CD4-positive, alpha-beta T cell treated with Interleukin-1 beta for 1 hour (primary cell): ENCODE measurements at regions not wholly inside any gene's neighbourhood (a gene's known extent, or its start where the extent isn't known, plus 50 kb on each side); places are given as distances from the start of the nearest gene placed in this dataset.
"Not testable (repeated sequence)": the region's sequence is repeated elsewhere in the genome, so short reads cannot be mapped to it uniquely, and the experiment has no call there.

Source experiments
- DNase-seq, 2 donors: peaks; one replicate each; pipeline ENCODE4 v3.0.0-alpha.2; 2020 to 2022

DNA sequence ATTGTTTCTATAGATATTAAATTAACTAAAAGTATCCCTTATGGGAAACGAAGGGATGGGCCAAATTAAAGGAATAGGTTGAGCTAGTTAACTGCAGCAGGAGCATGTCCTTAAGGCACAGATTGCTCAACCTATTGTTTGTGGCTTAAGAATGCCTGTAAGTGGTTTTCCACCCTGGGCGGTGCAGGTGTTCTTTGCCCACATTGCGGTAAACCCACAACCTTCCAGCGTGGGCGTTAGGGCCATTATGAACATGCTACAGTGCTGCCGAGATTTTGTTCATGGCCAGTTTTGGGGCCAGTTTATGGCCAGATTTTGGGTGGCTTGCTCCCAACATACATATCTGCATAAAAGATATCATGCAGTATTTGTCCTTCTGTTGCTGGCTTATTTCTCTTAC lies 1196.8 kb downstream of the NCAM2 start:
- not testable (repeated sequence) for DNase-seq

GRCh38 chr21:22200378-22201092 lies 1202.3 kb downstream of the NCAM2 start:
- DNase-seq, result no peak

GRCh38 chr21:22201126-22201525 lies 1202.9 kb downstream of the NCAM2 start:
- DNase-seq, result no peak

DNA sequence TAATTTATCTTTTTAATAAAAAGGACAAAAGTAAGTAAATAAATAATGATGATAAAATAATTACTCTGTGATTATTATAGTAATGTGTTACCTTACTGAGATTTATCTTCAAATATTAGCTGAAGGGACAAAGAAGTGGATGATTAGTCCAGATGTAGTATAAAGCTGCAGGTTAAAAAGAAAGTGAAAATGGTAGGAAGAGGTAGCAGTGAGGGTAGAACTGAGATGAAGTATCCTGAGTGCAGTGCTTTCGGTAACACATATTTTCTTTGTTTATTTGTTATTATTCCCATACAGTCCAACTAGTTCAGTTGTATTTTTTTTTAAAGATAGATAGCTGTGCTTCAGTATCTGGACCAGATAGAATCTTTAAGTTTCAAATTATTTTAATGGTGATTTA lies 1203.5 kb downstream of the NCAM2 start:
- DNase-seq, result no peak

DNA sequence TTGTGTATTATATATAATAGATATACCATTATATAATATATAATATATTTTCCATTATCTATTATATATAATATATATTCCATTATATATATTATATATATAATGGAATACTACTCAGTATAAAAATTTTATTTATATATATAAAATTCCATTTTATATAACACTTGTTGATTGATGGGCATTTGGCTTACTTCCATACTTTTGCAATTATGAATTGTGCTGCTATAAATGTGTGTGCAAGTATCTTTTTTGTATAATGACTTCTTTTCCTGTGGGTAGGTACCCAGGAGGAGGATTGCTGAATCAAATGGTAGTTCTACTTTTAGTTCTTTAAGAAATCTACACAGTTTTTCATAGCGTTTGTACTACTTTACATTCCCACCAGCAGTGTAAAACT lies 1211.1 kb downstream of the NCAM2 start:
- no peak for DNase-seq

DNA sequence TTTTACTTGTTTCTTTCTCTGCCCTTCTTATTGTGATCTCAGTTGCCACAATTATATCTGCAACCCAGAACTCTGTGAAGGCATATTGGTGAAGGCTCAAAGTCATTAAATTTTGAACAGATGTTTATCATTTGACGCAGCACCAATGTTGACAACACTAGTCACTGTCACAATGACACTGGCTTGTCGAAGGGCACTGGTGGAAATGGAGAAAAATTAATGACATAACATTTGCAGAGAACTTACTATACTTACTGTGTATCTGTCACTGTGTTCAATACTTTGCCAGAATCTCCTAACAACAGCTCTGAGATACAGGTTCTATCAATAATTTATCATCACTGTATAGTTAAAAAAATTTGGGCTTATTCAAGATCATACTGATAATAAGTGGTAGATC lies 1213.7 kb downstream of the NCAM2 start:
- DNase-seq, result no peak

DNA sequence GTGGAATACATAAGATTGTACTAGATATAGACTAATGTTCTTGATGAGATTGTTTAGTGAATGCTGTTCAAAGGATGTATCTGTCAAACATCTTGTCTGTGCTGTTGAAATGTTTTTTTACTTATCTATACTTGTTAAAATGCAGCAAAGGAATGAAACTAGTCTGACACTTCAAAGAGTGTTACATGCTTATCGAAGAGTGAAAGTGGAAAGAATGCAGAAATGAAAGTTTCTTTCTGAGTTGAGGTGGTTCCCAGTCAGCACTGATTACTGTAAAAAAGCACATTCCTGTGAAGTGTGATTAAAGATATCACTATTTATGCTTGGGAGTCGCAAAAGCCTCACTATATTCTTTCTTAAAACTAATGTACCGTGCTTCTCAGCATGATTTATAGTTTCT lies 1225.2 kb downstream of the NCAM2 start:
- no peak for DNase-seq

- no peak for DNase-seq
Measured at GRCh38 chr21:22224261-22224660, 1226.1 kb downstream of the NCAM2 start.

DNA sequence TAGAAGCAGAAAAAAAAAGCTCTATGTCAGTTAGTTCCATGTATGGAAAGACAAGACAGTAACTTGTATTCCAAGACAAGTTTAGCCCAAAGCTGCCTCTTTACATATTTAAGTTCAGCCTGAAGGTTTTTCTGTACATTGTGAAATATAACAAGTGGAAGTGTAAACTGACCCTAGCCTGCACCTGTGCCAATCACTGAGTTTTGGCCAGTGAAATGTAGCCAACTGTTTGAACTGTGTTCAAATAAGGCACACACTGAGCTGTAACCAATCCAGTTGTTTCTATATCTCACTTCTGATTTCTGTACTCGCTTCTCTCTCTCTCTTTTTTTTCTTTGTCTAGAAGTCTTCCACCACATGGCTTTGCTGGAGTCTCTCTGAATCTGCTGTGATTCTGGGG lies 1227.1 kb downstream of the NCAM2 start:
- DNase-seq, result no peak

GRCh38 chr21:22231013-22231412 lies 1232.8 kb downstream of the NCAM2 start:
- no peak for DNase-seq

DNA sequence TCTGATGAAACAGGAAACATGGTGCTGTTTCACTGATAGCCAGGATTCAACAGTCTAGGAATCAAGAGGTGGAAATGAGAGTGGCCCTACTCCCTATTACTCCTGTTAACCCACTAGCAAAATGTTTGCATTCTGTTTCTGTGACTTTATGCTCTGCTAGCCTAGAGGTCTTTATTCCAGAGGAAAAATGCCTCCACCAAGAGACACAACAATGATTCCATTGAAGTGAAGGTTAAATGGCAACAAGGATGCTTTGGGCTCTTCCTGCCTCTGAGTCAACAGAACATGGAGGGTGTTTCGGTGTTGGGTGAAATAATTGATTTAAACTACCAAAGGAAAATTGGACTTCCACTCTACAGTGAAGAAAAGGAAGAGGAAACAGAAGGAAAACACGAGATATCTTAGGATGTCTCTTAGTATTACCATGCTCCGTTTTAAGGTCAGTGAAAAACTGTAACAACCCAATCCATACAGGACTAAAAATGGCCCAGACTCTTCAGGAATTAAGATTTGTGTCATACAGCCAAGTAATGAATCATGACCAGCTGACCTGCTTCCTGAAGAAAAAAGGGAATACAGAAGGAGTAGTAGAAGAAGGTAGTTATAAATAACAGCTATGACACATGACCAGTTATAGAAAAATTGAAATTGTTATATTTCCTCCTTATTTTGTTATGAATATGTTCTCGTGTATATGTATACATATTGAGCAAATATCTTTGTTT lies 1237.8 kb downstream of the NCAM2 start:
- DNase-seq, result no peak

DNA sequence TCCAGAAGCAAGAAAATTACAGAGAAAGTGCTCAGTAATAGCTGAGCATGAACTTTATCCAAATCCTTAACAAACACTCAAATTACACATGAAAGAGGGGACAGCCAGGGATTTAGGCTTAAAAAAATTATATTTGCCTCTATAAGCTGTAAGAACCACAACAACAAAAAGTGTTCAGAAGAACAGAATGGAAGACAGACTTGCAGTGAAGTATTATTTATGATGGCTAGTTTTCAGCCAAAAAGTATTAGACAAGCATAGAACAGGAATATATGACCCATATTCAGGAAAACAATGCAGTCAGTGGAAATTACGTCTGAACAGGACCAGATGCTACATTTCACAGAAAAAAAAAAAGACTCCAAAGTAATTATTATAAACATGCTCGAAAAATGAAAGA lies 1246.3 kb downstream of the NCAM2 start:
- DNase-seq, result no peak

DNA sequence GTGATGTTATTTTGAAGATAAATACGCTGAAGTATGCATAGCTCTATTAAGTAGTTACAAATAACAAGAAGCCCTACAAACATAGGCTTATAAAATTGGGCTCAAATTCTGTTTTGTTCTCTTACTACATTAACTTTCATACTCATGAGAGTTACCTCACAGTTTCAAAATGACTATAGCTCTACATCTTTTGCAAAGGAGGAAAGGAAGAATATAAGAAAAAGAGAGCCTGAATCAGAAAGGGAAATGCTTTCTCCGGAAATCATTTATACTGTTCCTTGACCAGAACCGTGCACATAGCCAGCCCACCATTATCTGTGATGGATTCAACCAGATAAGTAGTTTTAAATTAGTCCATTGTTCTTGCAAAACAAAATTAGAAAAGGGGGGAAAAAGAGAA lies 1252.1 kb downstream of the NCAM2 start:
- no peak for DNase-seq

DNA sequence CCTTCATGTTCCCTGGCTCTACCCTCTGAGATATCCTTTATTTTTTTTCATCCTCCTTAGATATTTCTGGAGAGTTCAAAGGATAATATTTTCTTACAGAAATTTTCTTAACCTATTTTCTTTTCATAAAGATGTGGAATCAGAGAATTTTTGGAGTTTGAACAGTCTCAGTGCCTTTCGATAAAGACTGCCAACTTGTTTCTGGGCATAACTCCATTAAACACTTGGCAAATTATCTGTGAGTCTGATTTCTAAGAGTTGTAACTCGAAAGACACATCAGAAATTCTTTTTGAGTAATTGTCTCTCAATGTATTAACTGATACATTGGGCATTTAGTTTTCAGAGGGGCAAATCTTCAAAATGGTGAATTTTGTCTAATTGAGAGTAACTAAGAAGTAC lies 1255.6 kb downstream of the NCAM2 start:
- DNase-seq, result no peak

DNA sequence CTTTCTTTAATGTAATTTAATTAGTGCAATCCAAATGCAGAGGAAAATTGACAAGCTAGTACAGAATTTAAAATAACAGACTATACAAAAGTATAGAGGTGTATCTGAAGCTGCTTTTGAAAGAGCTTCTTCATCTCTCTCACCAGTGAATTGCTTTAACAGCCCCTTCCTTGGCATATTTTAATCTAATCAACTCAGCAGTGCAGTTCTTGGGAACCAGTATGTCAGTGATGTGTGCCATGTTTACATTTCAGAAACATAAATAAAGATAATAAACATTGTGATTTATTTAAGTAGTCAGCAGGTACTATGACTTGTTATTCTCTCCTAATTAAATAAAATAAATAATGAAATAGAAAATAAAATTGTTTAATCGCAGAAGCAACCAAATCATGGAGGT lies 1260.6 kb downstream of the NCAM2 start:
- DNase-seq, result no peak

DNA sequence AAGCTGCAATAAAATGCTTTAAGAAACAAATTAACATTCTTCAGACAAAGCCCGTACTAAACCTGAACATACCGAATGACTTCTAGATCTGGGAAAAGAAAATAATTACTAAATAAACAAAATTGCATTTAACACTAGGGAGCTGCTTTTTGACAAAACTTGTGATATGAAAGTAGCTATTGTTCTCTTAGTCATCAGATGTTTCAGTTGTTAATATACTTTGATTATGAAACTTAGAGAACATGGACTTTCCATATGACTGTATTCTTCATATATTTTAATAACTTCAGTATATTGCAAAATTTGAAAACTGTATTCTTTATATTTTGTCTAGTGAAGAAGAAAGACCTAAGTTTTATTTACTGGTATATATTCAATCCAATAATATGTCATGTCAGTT lies 1262.1 kb downstream of the NCAM2 start:
- DNase-seq, result no peak

DNA sequence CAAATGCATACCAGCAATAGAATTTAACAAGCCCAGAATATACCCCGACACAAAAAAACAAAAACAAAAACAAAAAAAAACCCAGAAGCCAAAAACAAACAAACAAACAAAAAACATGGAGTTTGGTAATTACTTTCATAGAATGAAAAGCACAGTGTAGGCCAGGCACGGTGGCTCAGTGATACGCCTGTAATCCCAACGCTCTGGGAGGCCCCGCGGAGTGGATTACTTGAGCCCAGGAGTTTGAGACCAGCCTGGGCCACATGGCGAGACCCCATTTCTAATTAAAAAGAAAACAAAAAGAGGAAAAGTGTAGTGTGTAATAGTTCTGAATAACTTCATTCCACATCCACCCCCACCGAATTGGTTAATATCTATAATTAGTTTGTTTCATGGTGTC lies 1265.7 kb downstream of the NCAM2 start:
- DNase-seq, result no peak

GRCh38 chr21:22277341-22277740 lies 1279.1 kb downstream of the NCAM2 start:
- DNase-seq, result no peak

GRCh38 chr21:22278366-22278765 lies 1280.2 kb downstream of the NCAM2 start:
- DNase-seq, result no peak

- no peak for DNase-seq
Measured at GRCh38 chr21:22280851-22281250, 1282.6 kb downstream of the NCAM2 start.

DNA sequence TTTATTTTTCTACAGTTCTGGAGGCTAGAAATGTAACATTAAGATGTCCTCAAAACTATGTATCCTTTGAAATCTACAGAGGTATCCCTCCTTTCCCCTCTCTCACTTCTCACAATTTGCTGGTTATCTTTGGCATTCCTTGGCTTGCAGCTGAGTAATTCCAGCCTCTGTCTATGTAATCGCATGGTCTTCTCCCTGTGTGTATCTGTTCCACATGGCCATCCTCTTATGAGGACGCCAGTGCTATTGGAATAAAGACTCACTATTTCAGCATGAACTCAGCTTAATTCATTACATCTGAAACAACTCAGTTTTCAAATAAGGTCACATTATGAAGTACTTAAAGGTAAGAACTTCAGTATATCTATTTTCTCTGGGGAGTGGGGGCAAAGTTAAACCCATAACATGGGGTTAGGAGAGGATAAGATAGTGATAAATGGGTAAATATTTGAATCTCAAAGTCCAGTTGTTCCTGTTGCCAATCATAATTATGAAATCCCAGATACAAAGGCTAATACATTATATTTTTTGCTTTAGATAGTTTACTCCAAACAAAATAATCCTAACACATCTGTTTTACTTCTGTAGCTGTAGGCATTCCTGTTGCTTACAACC lies 1290.8 kb downstream of the NCAM2 start:
- no peak for DNase-seq

- DNase-seq, result no peak
Measured at GRCh38 chr21:22292144-22292543, 1293.9 kb downstream of the NCAM2 start.

GRCh38 chr21:22297575-22297974 lies 1299.4 kb downstream of the NCAM2 start:
- DNase-seq, result no peak

GRCh38 chr21:22311741-22312462 lies 1313.7 kb downstream of the NCAM2 start:
- no peak for DNase-seq
